Sciatic nerve (tissue), 2 donors: ENCODE measurements at regions not wholly inside any gene's neighbourhood (a gene's known extent, or its start where the extent isn't known, plus 50 kb on each side); places are given as distances from the start of the nearest gene placed in this dataset.

Experiments used
- ATAC-seq: fragments of 200-7000 bp; cut with Tn5 transposase; one replicate; pipeline ENCODE4 v1.9.1; 2020; ENCODE audit warnings: mild to moderate bottlenecking, moderate library complexity
- DNase-seq: peaks from one replicate; pipeline ENCODE4 v3.0.0-alpha.2; 2020; ENCODE audit warnings: low spot score
- intact Hi-C: fragments of 100-400 bp; cut with DNase I; formaldehyde crosslinking; loops from one replicate; pipeline ENCODE4 v1.14.2; 2022
- donor health status: DM: no; HTN: no; CAD: no.
- donor health status: DM: no; HTN: no; CAD: no.

GRCh38 chr12:61311413-61311812 is 948.8 kb upstream of the USP15 start:
- ATAC-seq: no peak
- intact Hi-C loops: no loop called here
- no peak for DNase-seq

GRCh38 chr12:61348871-61349270 is 911.3 kb upstream of the USP15 start:
- DNase-seq: no peak
- intact Hi-C loops: no loop called here
- no peak for ATAC-seq

GRCh38 chr12:61355105-61355504 is 905.1 kb upstream of the USP15 start:
- no peak for DNase-seq

DNA sequence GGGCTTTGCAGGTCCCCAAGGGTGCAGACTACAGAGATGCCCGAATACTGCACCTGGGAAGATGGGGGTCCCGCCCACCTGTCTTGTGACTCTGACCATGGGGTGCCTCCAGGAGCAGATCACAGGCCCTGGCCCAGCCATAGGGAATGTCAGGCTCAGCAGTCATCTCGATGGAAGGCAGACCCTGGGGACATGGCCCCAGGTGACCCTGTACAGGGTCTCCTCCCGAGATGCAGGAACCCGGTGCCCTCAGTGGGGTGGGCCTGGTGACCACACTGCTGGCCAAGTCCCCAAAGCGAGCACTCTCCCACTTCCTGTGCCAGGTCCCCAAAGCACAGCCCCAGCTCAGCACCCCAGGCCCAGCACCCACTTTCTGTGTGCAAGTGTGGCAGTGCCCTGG is 903.7 kb upstream of the USP15 start:
- DNase-seq (no peak), ATAC-seq (no peak)

More at GRCh38 chr12:61355105-61355504, 905.1 kb upstream of the USP15 start:
- peak; percentile 13 for ATAC-seq
- intact Hi-C loops: no loop called here

GRCh38 chr12:61357496-61357895 is 902.7 kb upstream of the USP15 start:
- DNase-seq (no peak), ATAC-seq (no peak)
- intact Hi-C loops: no loop called here

More for the DNA sequence above, 903.7 kb upstream of the USP15 start:
- intact Hi-C loops: no loop called here

GRCh38 chr12:61362037-61362436 is 898.2 kb upstream of the USP15 start:
- ATAC-seq (no peak), DNase-seq (no peak)
- intact Hi-C loops: no loop called here

DNA sequence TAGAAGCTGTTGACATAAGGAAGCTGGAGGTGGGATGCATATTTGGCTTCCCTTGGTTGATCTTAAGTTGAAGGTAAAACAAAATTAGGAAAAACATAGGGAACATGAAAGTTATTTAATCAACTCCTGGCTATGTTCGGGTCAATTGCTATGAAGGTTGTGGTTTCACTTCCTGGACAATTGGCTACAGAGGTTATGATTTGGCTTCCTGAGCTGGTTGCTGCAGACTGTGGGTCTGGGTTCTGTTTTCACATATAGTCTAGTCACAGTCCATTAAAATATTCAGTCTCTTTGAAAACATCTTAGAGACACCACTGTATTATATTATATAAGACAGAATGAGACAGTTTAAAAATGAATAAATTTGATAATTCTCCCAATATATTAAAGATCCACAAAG is 895.2 kb upstream of the USP15 start:
- intact Hi-C loops: no loop called here
- DNase-seq (no peak), ATAC-seq (no peak)

GRCh38 chr12:61367281-61367785 is 892.9 kb upstream of the USP15 start:
- ATAC-seq: no peak
- no peak for DNase-seq
- intact Hi-C loops: no loop called here

- ATAC-seq (no peak), DNase-seq (no peak)
- intact Hi-C loops: no loop called here
Observed at GRCh38 chr12:61369241-61369910, 890.8 kb upstream of the USP15 start.

- DNase-seq (no peak), ATAC-seq (no peak)
- intact Hi-C loops: no loop called here
Observed at GRCh38 chr12:61384511-61384910, 875.7 kb upstream of the USP15 start.

DNA sequence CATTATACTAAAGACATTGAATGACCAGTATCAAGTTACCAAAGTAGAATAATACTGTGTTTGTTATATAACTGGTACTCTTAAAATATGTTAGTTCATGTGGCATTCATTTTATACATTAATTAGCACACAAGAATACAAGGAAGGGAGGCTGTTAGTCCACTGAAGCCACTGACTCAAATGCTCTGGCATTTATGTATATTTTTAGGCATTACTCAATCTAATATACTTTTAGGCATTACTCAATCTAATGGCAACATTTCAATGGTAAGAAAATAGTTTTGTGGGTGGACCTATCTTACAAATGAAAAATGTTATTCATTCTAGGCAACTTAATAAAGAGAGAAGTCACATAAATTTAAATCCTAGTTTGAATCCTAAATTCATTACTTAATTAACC is 874.4 kb upstream of the USP15 start:
- DNase-seq (no peak), ATAC-seq (no peak)
- intact Hi-C loops: no loop called here

DNA sequence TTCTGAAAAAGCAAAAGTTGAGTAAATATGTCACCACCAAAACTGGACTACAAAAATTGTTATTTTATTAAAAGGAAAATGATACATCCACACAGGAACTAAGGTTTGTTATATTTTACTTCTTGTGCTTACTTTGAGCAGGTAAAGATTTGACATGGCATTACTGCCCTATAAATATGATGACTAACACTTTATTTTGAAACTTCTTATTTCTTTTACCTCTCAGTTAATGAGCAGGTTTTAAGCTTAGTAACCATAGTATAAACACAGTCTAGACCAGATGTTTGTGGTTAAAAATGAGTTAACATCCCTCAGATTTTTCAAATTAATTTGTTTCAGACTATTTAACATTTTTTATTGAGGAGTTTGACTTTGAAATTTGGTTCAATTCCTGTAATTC is 862.5 kb upstream of the USP15 start:
- ATAC-seq (no peak), DNase-seq (no peak)

DNA sequence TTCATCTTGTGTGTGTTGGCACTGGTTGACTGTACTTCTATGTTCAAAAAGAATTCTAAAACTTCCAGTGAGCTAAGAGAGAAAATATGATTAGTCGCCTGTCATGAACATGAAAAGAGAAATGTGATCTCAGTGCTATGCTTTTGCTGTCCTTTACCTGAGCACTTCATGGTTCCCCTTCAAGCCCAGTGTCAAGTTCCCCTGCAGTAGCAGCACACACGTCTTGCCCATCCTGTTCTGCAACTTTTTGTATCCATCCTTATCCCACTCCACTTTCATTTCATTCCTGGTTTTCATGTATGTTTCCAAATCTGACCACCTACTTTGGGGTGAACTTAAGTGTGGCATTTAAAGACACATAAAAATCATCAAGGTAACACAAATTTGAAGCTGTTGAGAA is 848.0 kb upstream of the USP15 start:
- no peak for DNase-seq
- intact Hi-C loops: no loop called here
- no peak for ATAC-seq

More for the DNA sequence above, 862.5 kb upstream of the USP15 start:
- intact Hi-C loops: no loop called here

DNA sequence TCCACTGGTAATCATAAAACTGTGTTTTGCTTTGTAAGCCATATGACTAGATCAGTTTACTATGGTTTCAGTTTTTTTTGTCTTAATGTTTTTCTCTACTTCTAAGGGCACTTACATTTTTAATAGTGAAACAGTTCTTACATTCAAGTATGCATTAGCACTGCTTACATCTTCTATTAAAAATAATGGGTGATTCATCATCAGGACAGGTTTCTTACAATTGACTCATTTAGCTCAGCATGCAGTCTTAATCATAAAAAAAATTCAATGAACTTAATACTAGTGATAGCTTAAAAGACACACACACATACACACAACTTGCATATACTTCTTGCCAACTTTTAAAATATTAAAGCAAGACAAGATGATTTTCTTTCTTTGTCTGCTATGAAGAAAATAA is 845.7 kb upstream of the USP15 start:
- ATAC-seq: no peak
- intact Hi-C loops: no loop called here
- DNase-seq: no peak

GRCh38 chr12:61422786-61423185 is 837.4 kb upstream of the USP15 start:
- intact Hi-C loops: no loop called here
- ATAC-seq (no peak), DNase-seq (no peak)

- DNase-seq (no peak), ATAC-seq (no peak)
- intact Hi-C loops: no loop called here
Observed at GRCh38 chr12:61452076-61452475, 808.1 kb upstream of the USP15 start.

DNA sequence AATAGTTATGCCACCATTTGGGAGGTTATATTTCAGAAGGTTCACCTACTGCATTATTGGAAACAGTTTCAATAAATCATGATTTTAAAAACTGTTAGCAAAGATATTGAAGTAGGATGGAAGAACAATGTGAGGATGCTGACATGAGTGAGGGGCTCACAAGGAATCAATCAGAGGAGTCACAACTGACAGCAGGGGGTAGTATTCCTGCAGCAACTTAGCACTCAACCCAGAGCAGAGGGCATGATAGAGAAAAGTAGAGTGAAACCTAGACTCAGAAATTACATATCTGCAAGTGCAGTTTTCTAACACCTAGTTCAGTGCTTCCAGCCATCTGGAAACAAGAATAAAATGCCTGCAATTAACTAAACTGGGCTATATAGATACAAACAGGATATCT is 772.5 kb upstream of the USP15 start:
- ATAC-seq (no peak), DNase-seq (no peak)
- intact Hi-C loops: no loop called here

DNA sequence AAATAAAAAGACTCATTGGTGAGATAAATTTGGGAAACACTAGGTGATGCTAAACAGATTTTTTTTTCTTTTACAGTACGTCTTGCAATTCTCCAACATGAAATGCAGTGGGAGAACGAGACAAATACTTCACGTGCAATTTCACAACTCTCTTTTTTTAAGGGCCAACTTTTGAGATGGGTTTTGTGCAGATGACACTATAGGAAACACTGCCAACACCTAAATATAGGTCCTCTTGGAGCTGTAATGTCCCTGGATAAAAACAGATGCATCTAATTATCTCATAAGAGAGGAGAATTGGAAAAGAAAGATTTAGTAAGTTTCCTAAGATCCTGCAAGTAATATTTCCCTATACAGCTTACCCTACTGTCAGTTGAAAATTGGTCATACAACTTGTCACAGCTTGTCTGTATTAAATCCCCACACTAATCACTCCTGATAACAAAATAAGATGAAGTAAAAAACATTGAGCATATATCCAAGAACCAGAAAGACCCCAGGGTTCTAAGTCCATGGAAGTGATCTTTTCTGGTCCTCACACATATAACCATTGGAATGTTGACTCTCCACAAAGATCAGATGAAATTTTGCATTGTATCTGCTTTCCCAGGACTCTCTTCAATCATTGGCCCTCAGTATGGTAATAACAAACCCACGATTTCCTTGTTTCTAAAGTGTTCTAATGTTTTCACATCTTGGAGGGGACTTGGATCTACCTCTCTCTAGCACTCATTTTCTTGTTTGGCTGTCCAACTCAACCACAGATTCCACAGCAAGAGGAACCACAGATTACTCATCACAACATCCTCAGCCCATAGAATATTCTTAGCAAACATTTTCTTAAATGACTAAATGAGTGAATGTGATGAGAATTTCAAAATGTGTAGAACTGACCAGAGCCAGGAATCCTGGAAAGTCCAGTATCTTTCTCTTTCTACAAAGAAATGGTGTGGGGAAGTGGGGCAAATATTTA is 769.4 kb upstream of the USP15 start:
- DNase-seq (no peak), ATAC-seq (no peak)
- intact Hi-C loops: no loop called here

GRCh38 chr12:61502179-61502578 is 758.0 kb upstream of the USP15 start:
- intact Hi-C loops: no loop called here
- ATAC-seq (no peak), DNase-seq (no peak)

DNA sequence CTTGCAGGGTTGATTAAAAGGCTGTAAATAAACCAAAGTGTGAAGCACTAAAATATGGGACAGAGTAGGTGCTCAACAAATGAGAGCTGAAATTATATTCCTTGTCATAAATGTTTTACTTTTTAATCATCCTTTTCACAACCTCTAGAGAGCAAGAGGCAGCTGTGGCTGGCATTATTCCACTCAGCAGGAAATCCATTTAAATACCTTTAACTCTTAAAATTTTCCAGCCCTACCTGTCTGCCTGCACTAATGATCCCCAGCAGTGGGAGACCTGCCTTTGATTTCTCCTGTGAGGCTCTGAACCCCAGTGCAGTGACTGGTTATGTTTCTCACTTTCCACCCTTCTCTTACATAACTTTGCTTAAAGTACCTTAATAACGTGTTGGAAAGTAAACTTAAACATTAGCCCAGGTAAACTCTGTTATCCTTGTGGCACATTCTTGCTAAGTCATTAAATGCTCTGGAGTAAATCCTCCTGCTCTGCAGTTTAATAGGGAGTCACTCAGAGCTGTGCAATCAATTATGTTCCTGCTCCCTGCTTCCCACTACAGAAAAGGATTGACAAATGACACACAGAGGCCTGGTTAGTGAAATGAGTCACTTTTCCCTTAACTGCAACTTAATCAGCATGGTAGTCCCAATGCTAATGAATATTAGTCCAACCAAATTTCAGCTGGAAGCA is 755.7 kb upstream of the USP15 start:
- no peak for DNase-seq
- intact Hi-C loops: no loop called here
- no peak for ATAC-seq
